IMR-90 (cell line): ENCODE measurements at regions not wholly inside any gene's neighbourhood (a gene's known extent, or its start where the extent isn't known, plus 50 kb on each side); places are given as distances from the start of the nearest gene placed in this dataset.

Experiments used
- ATAC-seq: fragments of 200-7000 bp; cut with Tn5 transposase; 2 replicates; pipeline ENCODE4 v1.9.1; 2020; ENCODE audit warnings: low read depth, mild to moderate bottlenecking, moderate library complexity
- BruUV-seq: library from RNA; stranded (reverse); fragments of 400-500 nt; replicated peaks from 2 replicates; lab custom pipeline; 2021; lab: Mats Ljungman, UMichigan
- CTCF ChIA-PET: fragments of 300-600 bp; formaldehyde crosslinking; extraction: SDS; loops from one replicate; lab custom pipeline; 2021; ENCODE audit warnings: antibody characterized with exemption; lab: Yijun Ruan, JAX
- POLR2A ChIA-PET: fragments of 300-600 bp; sonication (Branson Sonifier 250); formaldehyde crosslinking; loops from one replicate; lab custom pipeline; 2022; ENCODE audit warnings: antibody characterized with exemption; ENCODE audit not compliant: unreplicated experiment; lab: Charles Lee
- DNase-seq: peaks from one replicate; pipeline ENCODE4 v3.0.0; 2013
- H2AFZ ChIP-seq: replicated peaks from 2 replicates; pipeline ENCODE3; 2013; ENCODE audit warnings: low read length, mild to moderate bottlenecking; ENCODE audit not compliant: poor library complexity
- H2AK5ac ChIP-seq: 2 replicates; pipeline ENCODE4 v1.6.1; 2013; ENCODE audit warnings: low read depth, low read length, inconsistent platforms
- H2AK9ac ChIP-seq: replicated peaks from 2 replicates; pipeline ENCODE3; 2013; ENCODE audit warnings: mild to moderate bottlenecking, low read depth, low read length, moderate library complexity; ENCODE audit not compliant: poor library complexity
- H2BK120ac ChIP-seq: 2 replicates; pipeline ENCODE4 v1.6.1; 2013; ENCODE audit warnings: low read depth, low read length, inconsistent platforms
- H2BK15ac ChIP-seq: 3 replicates; pipeline ENCODE4 v1.6.1; 2013; ENCODE audit warnings: low read depth, low read length, inconsistent platforms
- H2BK20ac ChIP-seq: 2 replicates; pipeline ENCODE4 v1.6.1; 2013; ENCODE audit warnings: low read depth, mild to moderate bottlenecking, inconsistent platforms, low read length, moderate library complexity
- H2BK5ac ChIP-seq: 2 replicates; pipeline ENCODE4 v1.6.1; 2013; ENCODE audit warnings: mild to moderate bottlenecking, low read depth, low read length, inconsistent platforms; ENCODE audit not compliant: poor library complexity, severe bottlenecking
- H3K14ac ChIP-seq: replicated peaks from 2 replicates; pipeline ENCODE4 v1.6.1; 2013; ENCODE audit warnings: low read depth, low read length, inconsistent platforms
- H3K18ac ChIP-seq: 2 replicates; pipeline ENCODE4 v1.6.1; 2013; ENCODE audit warnings: low read depth, low read length, control low read depth
- H3K23ac ChIP-seq: 2 replicates; pipeline ENCODE4 v1.6.1; 2013; ENCODE audit warnings: low read depth, low read length, inconsistent platforms
- H3K27ac ChIP-seq: 2 replicates; pipeline ENCODE4 v1.5.1; 2013; ENCODE audit warnings: mild to moderate bottlenecking, control low read depth, low read length; ENCODE audit not compliant: insufficient read depth
- H3K27me3 ChIP-seq: 2 replicates; pipeline ENCODE4 v1.6.1; 2013; ENCODE audit warnings: low read length; ENCODE audit not compliant: control insufficient read depth, insufficient read depth
- H3K36me3 ChIP-seq: 2 replicates; pipeline ENCODE4 v1.6.1; 2013; ENCODE audit warnings: low read length, mixed read lengths; ENCODE audit not compliant: control insufficient read depth, insufficient read depth
- H3K4ac ChIP-seq: 2 replicates; pipeline ENCODE4 v1.6.1; 2013; ENCODE audit warnings: low read depth, low read length, inconsistent platforms
- H3K4me1 ChIP-seq: 2 replicates; pipeline ENCODE4 v1.6.1; 2013; ENCODE audit warnings: low read length, mixed read lengths; ENCODE audit not compliant: control insufficient read depth, insufficient read depth
- H3K4me2 ChIP-seq: 2 replicates; pipeline ENCODE4 v1.6.1; 2013; ENCODE audit warnings: low read depth, mild to moderate bottlenecking, control low read depth, low read length, moderate library complexity
- H3K4me3 ChIP-seq: 2 replicates; pipeline ENCODE4 v1.5.1; 2013; ENCODE audit warnings: low read depth, mild to moderate bottlenecking, control low read depth, low read length, moderate library complexity; ENCODE audit not compliant: insufficient read depth
- H3K56ac ChIP-seq: 2 replicates; pipeline ENCODE4 v1.6.1; 2013; ENCODE audit warnings: low read length, inconsistent platforms; ENCODE audit not compliant: insufficient read depth; ENCODE audit errors: extremely low read depth
- H3K79me1 ChIP-seq, 2 experiments: 2 replicates each; pipeline ENCODE4 v1.6.1; 2013; ENCODE audit warnings: low read length in 2 of 2, inconsistent platforms in 1 of 2, low read depth in 1 of 2
- H3K9ac ChIP-seq: 2 replicates; pipeline ENCODE4 v1.6.1; 2013; ENCODE audit warnings: low read depth, low read length, control low read depth
- H3K9me1 ChIP-seq: 2 replicates; pipeline ENCODE4 v1.6.1; 2013; ENCODE audit warnings: low read length, inconsistent platforms; ENCODE audit not compliant: insufficient read depth
- H3K9me3 ChIP-seq: 2 replicates; pipeline ENCODE4 v1.6.1; 2013; ENCODE audit warnings: low read length; ENCODE audit not compliant: control insufficient read depth, insufficient read depth
- H4K20me1 ChIP-seq: 2 replicates; pipeline ENCODE4 v1.6.1; 2013; ENCODE audit warnings: low read length, inconsistent platforms; ENCODE audit not compliant: insufficient read depth
- H4K5ac ChIP-seq: 2 replicates; pipeline ENCODE4 v1.6.1; 2013; ENCODE audit warnings: mild to moderate bottlenecking, low read depth, low read length, control low read depth
- H4K8ac ChIP-seq, 2 experiments: 2 replicates each; pipeline ENCODE4 v1.6.1; 2013; ENCODE audit warnings: low read depth in 2 of 2, low read length in 2 of 2, control low read depth in 1 of 2, inconsistent platforms in 1 of 2
- H4K91ac ChIP-seq: 2 replicates; pipeline ENCODE4 v1.6.1; 2013; ENCODE audit warnings: low read depth, low read length, inconsistent platforms; ENCODE audit not compliant: insufficient read depth
- CHD1 ChIP-seq: IDR thresholded peaks from 2 replicates; pipeline ENCODE4 v1.6.1; 2012; ENCODE audit warnings: low read depth, low read length, improper control_type of control experiment
- ELK1 ChIP-seq: fragments of 150-350 bp; IDR thresholded peaks from 2 replicates; pipeline ENCODE4 v1.6.1; 2016; ENCODE audit warnings: low read depth, mild to moderate bottlenecking, low read length, moderate library complexity, borderline replicate concordance
- FOS ChIP-seq: fragments of 150-350 bp; IDR thresholded peaks from 2 replicates; pipeline ENCODE4 v1.6.1; 2016; ENCODE audit warnings: low read depth, low read length
- MAFK ChIP-seq: IDR thresholded peaks from 2 replicates; pipeline ENCODE4 v1.6.1; 2012; ENCODE audit warnings: low read depth, low read length, improper control_type of control experiment
- MAZ ChIP-seq: IDR thresholded peaks from 2 replicates; pipeline ENCODE4 v1.6.1; 2012; ENCODE audit warnings: low read depth, mild to moderate bottlenecking, low read length, improper control_type of control experiment, moderate library complexity, borderline replicate concordance
- MXI1 ChIP-seq: IDR thresholded peaks from 2 replicates; pipeline ENCODE4 v1.6.1; 2012; ENCODE audit warnings: low read depth, mild to moderate bottlenecking, low read length, moderate library complexity, borderline replicate concordance
- NFE2L2 ChIP-seq: fragments of 150-350 bp; IDR thresholded peaks from 2 replicates; pipeline ENCODE4 v1.6.1; 2016; ENCODE audit warnings: low read depth, mild to moderate bottlenecking, low read length
- POLR2A ChIP-seq: IDR thresholded peaks from 2 replicates; pipeline ENCODE4 v1.6.1; 2012; ENCODE audit warnings: mild to moderate bottlenecking, low read depth, low read length
- RAD21 ChIP-seq: IDR thresholded peaks from 2 replicates; pipeline ENCODE4 v1.6.1; 2012; ENCODE audit warnings: low read length, improper control_type of control experiment
- RFX5 ChIP-seq: IDR thresholded peaks from 2 replicates; pipeline ENCODE4 v1.8.0; 2012; ENCODE audit warnings: low read depth, mild to moderate bottlenecking, low read length, moderate library complexity
- WGBS, 2 experiments: methylation state at CpG; one replicate each; pipeline versions ENCODE4 v1.1.5 to v1.1.7; 2013; ENCODE audit warnings: missing lambda C conversion rate in 2 of 2; ENCODE audit not compliant: insufficient read length in 1 of 2; ENCODE audit errors: extremely low coverage in 2 of 2; 5-methylcytosine and 5-hydroxymethylcytosine counted together
- dilution Hi-C: fragments of 300-500 bp; cut with HindIII; formaldehyde crosslinking; loops from one replicate; pipeline ENCODE4 v1.14.3; 2018; ENCODE audit warnings: low sequenced_read_pairs; ENCODE audit not compliant: unreplicated experiment
- in situ Hi-C: fragments of 300-500 bp; cut with MboI; formaldehyde crosslinking; loops from 3 replicates; pipeline ENCODE4 v1.14.3; 2019; ENCODE audit warnings: low sequenced_read_pairs, inconsistent platforms, mixed read lengths
- intact Hi-C: fragments of 100-400 bp; cut with micrococcal nuclease; formaldehyde crosslinking; loops from 2 replicates; pipeline ENCODE4 v1.10.0; 2022

- Histone ChIP-seq H3K56ac (no peak overlapping the region), H2BK5ac (no peak overlapping the region), H4K8ac (no peak overlapping the region), H3K27me3 (no peaks in the 10 kb centered on the region; the same call in 1 of the 2 replicates), H3K14ac (no peak overlapping the region), H4K20me1 (no peaks in the 10 kb centered on the region), H3K9ac (no peak overlapping the region), H4K91ac (no peak overlapping the region), H3K4ac (no peak overlapping the region), H3K18ac (no peak overlapping the region), H4K5ac (no peak overlapping the region), H3K36me3 (no peaks in the 10 kb centered on the region), H3K9me3 (no peaks in the 10 kb centered on the region), H3K4me1 (no peaks in the 10 kb centered on the region), H3K4me3 (no peak overlapping the region), H2BK120ac (no peak overlapping the region), H2AK9ac (no peak overlapping the region), H2BK20ac (no peak overlapping the region), H3K23ac (no peak overlapping the region), H2BK15ac (no peak overlapping the region), H3K79me1 (no peaks in the 10 kb centered on the region), H3K9me1 (no peaks in the 10 kb centered on the region), H2AFZ (no peak overlapping the region), H3K4me2 (no peak overlapping the region), H2AK5ac (no peak overlapping the region), H3K27ac (no peak overlapping the region)
- no peak for ATAC-seq
- dilution Hi-C loops (no loop called here), in situ Hi-C loops (no loop called here), intact Hi-C loops (no loop called here)
- TF ChIP-seq NFE2L2 (no peak), RFX5 (no peak), ELK1 (no peak), MAFK (no peak), FOS (no peak), RAD21 (no peak), MAZ (no peak), POLR2A (no peak), MXI1 (no peak), CHD1 (no peak)
- CTCF ChIA-PET: no interaction called here
- no TSS peak for BruUV-seq
- no peak for DNase-seq
- POLR2A ChIA-PET: no interaction called here
- WGBS, 2 experiments: no CpG with 5 or more reads among the region's 7 CpGs
Observed at GRCh38 chr1:103457886-103458455, 67.5 kb upstream of the RNPC3 start.
